8988T (cell line): ENCODE measurements at regions not wholly inside any gene's neighbourhood (a gene's known extent, or its start where the extent isn't known, plus 50 kb on each side); places are given as distances from the start of the nearest gene placed in this dataset.
"Not testable (repeated sequence)": the region's sequence is repeated elsewhere in the genome, so short reads cannot be mapped to it uniquely, and the experiment has no call there.

Experiments used
- DNase-seq: peaks from one replicate; pipeline ENCODE4 v3.0.0; 2011

GRCh38 chr3:6467186-6467585 lies 393.7 kb upstream of the GRM7 start:
- DNase-seq, result no peak

- DNase-seq, result no peak
These were observed 392.3 kb upstream of the GRM7 start for GRCh38 chr3:6468589-6468988.

- DNase-seq, result no peak
These were observed 389.2 kb upstream of the GRM7 start for GRCh38 chr3:6471744-6472143.

- DNase-seq, result not testable (repeated sequence)
These were observed 370.2 kb upstream of the GRM7 start for GRCh38 chr3:6490487-6491327.

- DNase-seq, result no peak
These were observed 369.1 kb upstream of the GRM7 start for GRCh38 chr3:6491768-6492167.

GRCh38 chr3:6492306-6492705 lies 368.6 kb upstream of the GRM7 start:
- DNase-seq, result no peak

- DNase-seq, result not testable (repeated sequence)
These were observed 362.0 kb upstream of the GRM7 start for GRCh38 chr3:6498944-6499343.

GRCh38 chr3:6504347-6504746 lies 356.6 kb upstream of the GRM7 start:
- DNase-seq, result no peak

GRCh38 chr3:6504834-6505233 lies 356.1 kb upstream of the GRM7 start:
- no peak for DNase-seq

- no peak for DNase-seq
These were observed 352.5 kb upstream of the GRM7 start for GRCh38 chr3:6508410-6508759.

GRCh38 chr3:6509576-6509975 lies 351.3 kb upstream of the GRM7 start:
- DNase-seq, result no peak

- DNase-seq, result no peak
These were observed 350.2 kb upstream of the GRM7 start for GRCh38 chr3:6510713-6511112.

GRCh38 chr3:6512172-6512800 lies 348.6 kb upstream of the GRM7 start:
- DNase-seq, result no peak

GRCh38 chr3:6516143-6516542 lies 344.8 kb upstream of the GRM7 start:
- no peak for DNase-seq

- DNase-seq, result no peak
These were observed 344.2 kb upstream of the GRM7 start for GRCh38 chr3:6516694-6517093.

GRCh38 chr3:6518709-6519345 lies 342.1 kb upstream of the GRM7 start:
- no peak for DNase-seq

GRCh38 chr3:6521369-6522113 lies 339.4 kb upstream of the GRM7 start:
- no peak for DNase-seq

- no peak for DNase-seq
These were observed 338.7 kb upstream of the GRM7 start for GRCh38 chr3:6522191-6522590.

- DNase-seq, result no peak
These were observed 337.9 kb upstream of the GRM7 start for GRCh38 chr3:6523043-6523442.

GRCh38 chr3:6524479-6524878 lies 336.4 kb upstream of the GRM7 start:
- no peak for DNase-seq

- no peak for DNase-seq
These were observed 334.6 kb upstream of the GRM7 start for GRCh38 chr3:6526321-6526720.

GRCh38 chr3:6526861-6527260 lies 334.1 kb upstream of the GRM7 start:
- no peak for DNase-seq

- no peak for DNase-seq
These were observed 332.0 kb upstream of the GRM7 start for GRCh38 chr3:6528951-6529350.

- no peak for DNase-seq
These were observed 329.8 kb upstream of the GRM7 start for GRCh38 chr3:6531153-6531552.
